WI38 (cell line): ENCODE measurements at regions not wholly inside any gene's neighbourhood (a gene's known extent, or its start where the extent isn't known, plus 50 kb on each side); places are given as distances from the start of the nearest gene placed in this dataset.

Source experiments
- H3K4me3 ChIP-seq: 2 replicates; pipeline ENCODE4 v1.5.1; 2011; ENCODE audit warnings: low read depth, mild to moderate bottlenecking, control low read depth, low read length
- CTCF ChIP-seq: IDR thresholded peaks from 2 replicates; pipeline ENCODE4 v1.5.1; 2012; ENCODE audit warnings: low read depth, mild to moderate bottlenecking, control low read depth, low read length

GRCh38 chr1:163875927-163876320 lies 554.2 kb downstream of the NUF2 start:
- H3K4me3 ChIP-seq: no peak overlapping the region

GRCh38 chr1:163876546-163876945 lies 554.8 kb downstream of the NUF2 start:
- TF ChIP-seq CTCF: no peak
- H3K4me3 ChIP-seq: no peak overlapping the region

More at GRCh38 chr1:163875927-163876320, 554.2 kb downstream of the NUF2 start:
- no peak for TF ChIP-seq CTCF

- TF ChIP-seq CTCF: no peak
Measured at GRCh38 chr1:163877016-163877415, 555.3 kb downstream of the NUF2 start.

GRCh38 chr1:163885510-163885909 lies 563.8 kb downstream of the NUF2 start:
- no peak for TF ChIP-seq CTCF
- H3K4me3 ChIP-seq: no peak overlapping the region

More at GRCh38 chr1:163877016-163877415, 555.3 kb downstream of the NUF2 start:
- no peak overlapping the region for H3K4me3 ChIP-seq

- H3K4me3 ChIP-seq: no peak overlapping the region
- no peak for TF ChIP-seq CTCF
Measured at GRCh38 chr1:163896001-163896400, 574.2 kb downstream of the NUF2 start.

GRCh38 chr1:163897412-163898155 lies 575.8 kb downstream of the NUF2 start:
- no peak overlapping the region for H3K4me3 ChIP-seq
- TF ChIP-seq CTCF: no peak

- TF ChIP-seq CTCF: no peak
- no peak overlapping the region for H3K4me3 ChIP-seq
Measured at GRCh38 chr1:163906283-163906682, 584.5 kb downstream of the NUF2 start.
